ENCODE measurements at regions not wholly inside any gene's neighbourhood (a gene's known extent, or its start where the extent isn't known, plus 50 kb on each side); places are given as distances from the start of the nearest gene placed in this dataset.
"Not testable (repeated sequence)": the region's sequence is repeated elsewhere in the genome, so short reads cannot be mapped to it uniquely, and the experiment has no call there.

- no peak for DNase-seq (ENCODE audit: low read depth)
- H3K4me3 ChIP-seq (ENCODE audit: low read depth, low read length): no peak overlapping the region
- no peak for TF ChIP-seq CTCF (IDR thresholded peaks at IDR 0.05; ENCODE audit: insufficient read depth, low read depth, low read length, missing control alignments)
These were observed 239.0 kb downstream of the ISL1 start for GRCh38 chr5:51622161-51622790.

- H3K4me3 ChIP-seq (ENCODE audit: low read depth, low read length): no peak overlapping the region
- DNase-seq (ENCODE audit: low read depth): no peak
- TF ChIP-seq CTCF (IDR thresholded peaks at IDR 0.05; ENCODE audit: insufficient read depth, low read depth, low read length, missing control alignments): no peak
These were observed 242.1 kb downstream of the ISL1 start for GRCh38 chr5:51625224-51625968.

- H3K4me3 ChIP-seq (ENCODE audit: low read depth, low read length): no peak overlapping the region
- no peak for DNase-seq (ENCODE audit: low read depth)
- no peak for TF ChIP-seq CTCF (IDR thresholded peaks at IDR 0.05; ENCODE audit: insufficient read depth, low read depth, low read length, missing control alignments)
These were observed 248.8 kb downstream of the ISL1 start for GRCh38 chr5:51632027-51632426.

- no peak for TF ChIP-seq CTCF (IDR thresholded peaks at IDR 0.05; ENCODE audit: insufficient read depth, low read depth, low read length, missing control alignments)
- DNase-seq (ENCODE audit: low read depth): no peak
- no peak overlapping the region for H3K4me3 ChIP-seq (ENCODE audit: low read depth, low read length)
These were observed 249.5 kb downstream of the ISL1 start for GRCh38 chr5:51632793-51633192.

GRCh38 chr5:51636973-51637372 is 253.7 kb downstream of the ISL1 start:
- not testable (repeated sequence) for H3K4me3 ChIP-seq (ENCODE audit: low read depth, low read length); DNase-seq (ENCODE audit: low read depth)

GRCh38 chr5:51644976-51645375 is 261.7 kb downstream of the ISL1 start:
- H3K4me3 ChIP-seq (ENCODE audit: low read depth, low read length): no peak overlapping the region
- TF ChIP-seq CTCF (IDR thresholded peaks at IDR 0.05; ENCODE audit: insufficient read depth, low read depth, low read length, missing control alignments): no peak

GRCh38 chr5:51646482-51646881 is 263.2 kb downstream of the ISL1 start:
- H3K4me3 ChIP-seq (ENCODE audit: low read depth, low read length): no peak overlapping the region
- DNase-seq (ENCODE audit: low read depth): no peak
- no peak for TF ChIP-seq CTCF (IDR thresholded peaks at IDR 0.05; ENCODE audit: insufficient read depth, low read depth, low read length, missing control alignments)

More at GRCh38 chr5:51644976-51645375, 261.7 kb downstream of the ISL1 start:
- no peak for DNase-seq (ENCODE audit: low read depth)

All from GM12865 (cell line).